GM12892 (cell line): ENCODE measurements at regions not wholly inside any gene's neighbourhood (a gene's known extent, or its start where the extent isn't known, plus 50 kb on each side); places are given as distances from the start of the nearest gene placed in this dataset.

Experiments
- POLR2A ChIP-seq: IDR thresholded peaks from 2 replicates; pipeline ENCODE4 v1.6.1; 2011; ENCODE audit warnings: low read depth, low read length, control low read depth
- POLR2AphosphoS5 ChIP-seq: IDR thresholded peaks from 2 replicates; pipeline ENCODE4 v1.6.1; 2011; ENCODE audit warnings: low read depth, low read length, control low read depth
- TAF1 ChIP-seq: IDR thresholded peaks from 2 replicates; pipeline ENCODE4 v1.6.1; 2011; ENCODE audit warnings: low read depth, mild to moderate bottlenecking, control low read depth, low read length, borderline replicate concordance

DNA sequence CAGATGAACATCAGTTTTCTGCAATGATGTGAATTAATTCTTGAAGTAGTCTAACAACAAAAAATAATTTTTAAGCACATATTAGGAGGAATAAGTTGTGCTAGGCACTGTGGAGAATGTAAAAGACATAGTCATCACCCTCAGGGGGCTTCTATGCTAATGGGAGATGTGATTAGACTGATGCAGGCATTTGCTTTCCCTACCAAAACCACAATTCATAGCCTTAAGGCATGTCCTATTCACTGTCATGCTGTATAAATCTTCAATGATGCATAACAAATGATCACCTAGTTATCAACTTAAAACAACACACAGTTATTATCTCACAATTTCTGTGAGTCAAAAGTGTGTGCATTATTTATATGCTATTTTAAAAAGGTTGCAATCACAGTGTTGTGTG lies 422.6 kb downstream of the MAN2A1 start:
- no peak for TF ChIP-seq POLR2A
- no peak for TF ChIP-seq POLR2AphosphoS5
- no peak for TF ChIP-seq TAF1
